ENCODE measurements at regions not wholly inside any gene's neighbourhood (a gene's known extent, or its start where the extent isn't known, plus 50 kb on each side); places are given as distances from the start of the nearest gene placed in this dataset.

- DNase-seq = no peak
Observed at GRCh38 chr10:130470286-130470685, 334.1 kb downstream of the GLRX3 start.

GRCh38 chr10:130470973-130471372, 334.8 kb downstream of the GLRX3 start:
- no peak for DNase-seq

GRCh38 chr10:130471486-130471885, 335.3 kb downstream of the GLRX3 start:
- DNase-seq = no peak

- no peak for DNase-seq
Observed at GRCh38 chr10:130472236-130472635, 336.0 kb downstream of the GLRX3 start.

GRCh38 chr10:130474591-130474990, 338.4 kb downstream of the GLRX3 start:
- no peak for DNase-seq

GRCh38 chr10:130477360-130477759, 341.2 kb downstream of the GLRX3 start:
- DNase-seq = no peak

GRCh38 chr10:130479146-130479545, 343.0 kb downstream of the GLRX3 start:
- no peak for DNase-seq

GRCh38 chr10:130479926-130480325, 343.7 kb downstream of the GLRX3 start:
- no peak for DNase-seq

- DNase-seq = no peak
Observed at GRCh38 chr10:130480491-130480890, 344.3 kb downstream of the GLRX3 start.

- DNase-seq = no peak
Observed at GRCh38 chr10:130481076-130481930, 345.1 kb downstream of the GLRX3 start.

GRCh38 chr10:130481936-130482335, 345.7 kb downstream of the GLRX3 start:
- DNase-seq = no peak

GRCh38 chr10:130483691-130484467, 347.7 kb downstream of the GLRX3 start:
- DNase-seq = no peak

- no peak for DNase-seq
Observed at GRCh38 chr10:130484468-130485180, 348.4 kb downstream of the GLRX3 start.

- no peak for DNase-seq
Observed at GRCh38 chr10:130485236-130485957, 349.2 kb downstream of the GLRX3 start.

- no peak for DNase-seq
Observed at GRCh38 chr10:130485958-130486895, 350.0 kb downstream of the GLRX3 start.

GRCh38 chr10:130486906-130487305, 350.7 kb downstream of the GLRX3 start:
- no peak for DNase-seq

- DNase-seq = no peak
Observed at GRCh38 chr10:130487566-130487965, 351.4 kb downstream of the GLRX3 start.

GRCh38 chr10:130489891-130490290, 353.7 kb downstream of the GLRX3 start:
- DNase-seq = no peak

GRCh38 chr10:130491011-130491692, 355.0 kb downstream of the GLRX3 start:
- no peak for DNase-seq

GRCh38 chr10:130491693-130492050, 355.5 kb downstream of the GLRX3 start:
- DNase-seq = no peak

Data from SHP77 treated with DMSO at 0.1 percent for 48 hours (cell line).